Neural progenitor cell (in vitro differentiated cells): ENCODE measurements at regions not wholly inside any gene's neighbourhood (a gene's known extent, or its start where the extent isn't known, plus 50 kb on each side); places are given as distances from the start of the nearest gene placed in this dataset.

Experiments used
- DNase-seq: peaks from one replicate; pipeline ENCODE4 v3.0.0-alpha.2; 2016; ENCODE audit warnings: low spot score
- H2AFZ ChIP-seq: fragments of 200-600 bp; sonication (generic); replicated peaks from 2 replicates; pipeline ENCODE4 v1.6.1; 2016; ENCODE audit warnings: antibody characterized with exemption
- H3F3A ChIP-seq: fragments of 200-600 bp; sonication (generic); 2 replicates; pipeline ENCODE4 v1.6.1; 2016; ENCODE audit warnings: antibody characterized with exemption, low read depth
- H3K27ac ChIP-seq: fragments of 200-600 bp; sonication (generic); 2 replicates; pipeline ENCODE4 v1.5.1; 2016; ENCODE audit warnings: mild to moderate bottlenecking
- H3K27me3 ChIP-seq: fragments of 200-600 bp; sonication (generic); 2 replicates; pipeline ENCODE4 v1.6.1; 2016; ENCODE audit warnings: mild to moderate bottlenecking, moderate library complexity
- H3K36me3 ChIP-seq: fragments of 200-600 bp; sonication (generic); 2 replicates; pipeline ENCODE4 v1.5.1; 2016
- H3K4me1 ChIP-seq: fragments of 200-600 bp; sonication (generic); 2 replicates; pipeline ENCODE4 v1.6.1; 2016; ENCODE audit warnings: mixed run types
- H3K4me2 ChIP-seq: fragments of 200-600 bp; sonication (generic); 2 replicates; pipeline ENCODE4 v1.6.1; 2016
- H3K4me3 ChIP-seq: fragments of 200-600 bp; sonication (generic); 2 replicates; pipeline ENCODE4 v1.5.1; 2016
- H3K79me2 ChIP-seq: fragments of 200-600 bp; sonication (generic); 2 replicates; pipeline ENCODE4 v1.6.1; 2016; ENCODE audit warnings: low read depth
- H3K9ac ChIP-seq: fragments of 200-600 bp; sonication (generic); 2 replicates; pipeline ENCODE4 v1.6.1; 2016
- H3K9me3 ChIP-seq: fragments of 200-600 bp; sonication (generic); 2 replicates; pipeline ENCODE4 v1.5.1; 2016; ENCODE audit warnings: low read depth
- H4K20me1 ChIP-seq: fragments of 200-600 bp; sonication (generic); 2 replicates; pipeline ENCODE4 v1.6.1; 2016; ENCODE audit warnings: low read depth
- H3K27ac Mint-ChIP-seq: 3 replicates; pipeline ENCODE4 v1.8.0; 2021; ENCODE audit warnings: mixed read lengths
- H3K27me3 Mint-ChIP-seq: 2 replicates; pipeline ENCODE4 v1.8.0; 2022; ENCODE audit warnings: low read depth, mild to moderate bottlenecking, inconsistent platforms, moderate library complexity, mixed read lengths; ENCODE audit not compliant: insufficient read depth
- H3K36me3 Mint-ChIP-seq: 3 replicates; pipeline ENCODE4 v1.8.0; 2021; ENCODE audit warnings: mixed read lengths
- H3K4me1 Mint-ChIP-seq: 3 replicates; pipeline ENCODE4 v1.8.0; 2021; ENCODE audit warnings: mixed read lengths
- H3K4me3 Mint-ChIP-seq: 3 replicates; pipeline ENCODE4 v1.8.0; 2021; ENCODE audit warnings: mild to moderate bottlenecking, moderate library complexity, mixed read lengths
- H3K9me3 Mint-ChIP-seq: 3 replicates; pipeline ENCODE4 v1.8.0; 2020; ENCODE audit warnings: mixed read lengths
- CTCF ChIP-seq: fragments of 200-600 bp; sonication (generic); IDR thresholded peaks from 2 replicates; pipeline ENCODE4 v1.5.1; 2017; ENCODE audit warnings: antibody characterized with exemption, mild to moderate bottlenecking
- EZH2 ChIP-seq: fragments of 200-600 bp; sonication (generic); IDR thresholded peaks from 2 replicates; pipeline ENCODE4 v1.6.1; 2017; ENCODE audit warnings: antibody characterized with exemption, mild to moderate bottlenecking, moderate library complexity
- EZH2phosphoT487 ChIP-seq: fragments of 200-600 bp; sonication (generic); IDR thresholded peaks from 2 replicates; pipeline ENCODE4 v1.6.1; 2017; ENCODE audit warnings: antibody characterized with exemption

- Mint-ChIP-seq H3K4me3 (peak overlapping the region; percentile 58), H3K36me3 (no peaks in the 10 kb centered on the region), H3K27ac (no peak overlapping the region), H3K27me3 (peaks cover 38% of the 10 kb centered on the region), H3K9me3 (peaks cover 30% of the 10 kb centered on the region), H3K4me1 (peaks cover 21% of the 10 kb centered on the region)
- no peaks in the 10 kb centered on the region for H3K36me3 ChIP-seq
- no peaks in the 10 kb centered on the region for H3K9me3 ChIP-seq
- H4K20me1 ChIP-seq, result no peaks in the 10 kb centered on the region
- peak overlapping the region; percentile 39 for H3K27ac ChIP-seq
- H2AFZ ChIP-seq, result no peak overlapping the region
- H3K79me2 ChIP-seq, result no peaks in the 10 kb centered on the region
- H3K4me1 ChIP-seq, result peaks cover 18% of the 10 kb centered on the region
- no peak overlapping the region for H3K4me3 ChIP-seq
- peak overlapping the region; percentile 33 for H3K4me2 ChIP-seq
- no peak overlapping the region for H3K9ac ChIP-seq
- peaks cover 24% of the 10 kb centered on the region for H3F3A ChIP-seq
- DNase-seq, result peak; percentile 90
- H3K27me3 ChIP-seq, result no peaks in the 10 kb centered on the region
- TF ChIP-seq CTCF (no peak), EZH2 (peak; percentile 35), EZH2phosphoT487 (peak; percentile 93)
Observed at GRCh38 chr21:38945545-38946245, 140.0 kb downstream of the ETS2 start.

- Mint-ChIP-seq H3K4me1 (peaks cover 21% of the 10 kb centered on the region), H3K9me3 (peaks cover 24% of the 10 kb centered on the region), H3K4me3 (peak overlapping the region; percentile 35), H3K27ac (no peak overlapping the region), H3K36me3 (no peaks in the 10 kb centered on the region), H3K27me3 (peaks cover 37% of the 10 kb centered on the region)
- H3F3A ChIP-seq, result peaks cover 24% of the 10 kb centered on the region
- H3K9me3 ChIP-seq, result no peaks in the 10 kb centered on the region
- peak; percentile 33 for TF ChIP-seq CTCF
- TF ChIP-seq EZH2phosphoT487, result no peak
- no peak for TF ChIP-seq EZH2
- H3K27me3 ChIP-seq, result no peaks in the 10 kb centered on the region
- no peak overlapping the region for H2AFZ ChIP-seq
- no peaks in the 10 kb centered on the region for H3K36me3 ChIP-seq
- H3K4me2 ChIP-seq, result peak overlapping the region; percentile 33
- no peak overlapping the region for H3K27ac ChIP-seq
- peak; percentile 51 for DNase-seq
- H4K20me1 ChIP-seq, result no peaks in the 10 kb centered on the region
- H3K4me3 ChIP-seq, result no peak overlapping the region
- peaks cover 18% of the 10 kb centered on the region for H3K4me1 ChIP-seq
- no peak overlapping the region for H3K9ac ChIP-seq
- no peaks in the 10 kb centered on the region for H3K79me2 ChIP-seq
Observed at GRCh38 chr21:38944903-38945302, 139.2 kb downstream of the ETS2 start.

- H3K4me1 Mint-ChIP-seq, result peaks cover 21% of the 10 kb centered on the region
Observed at GRCh38 chr21:38944402-38944801, 138.7 kb downstream of the ETS2 start.

More at GRCh38 chr21:38944402-38944801, 138.7 kb downstream of the ETS2 start:
- no peak overlapping the region for H3K27ac Mint-ChIP-seq
- H3K9me3 Mint-ChIP-seq, result peaks cover 21% of the 10 kb centered on the region
- no peak for TF ChIP-seq EZH2
- no peak for TF ChIP-seq CTCF
- no peak for TF ChIP-seq EZH2phosphoT487
- no peak overlapping the region for H2AFZ ChIP-seq
- H3K9me3 ChIP-seq, result no peaks in the 10 kb centered on the region
- no peak overlapping the region for H3K4me3 ChIP-seq
- H3K79me2 ChIP-seq, result no peaks in the 10 kb centered on the region
- peaks cover 18% of the 10 kb centered on the region for H3K4me1 ChIP-seq
- peaks cover 34% of the 10 kb centered on the region for H3K27me3 Mint-ChIP-seq
- peaks cover 24% of the 10 kb centered on the region for H3F3A ChIP-seq
- H3K36me3 ChIP-seq, result no peaks in the 10 kb centered on the region
- H3K4me3 Mint-ChIP-seq, result peak overlapping the region; percentile 35
- no peaks in the 10 kb centered on the region for H3K36me3 Mint-ChIP-seq
- H4K20me1 ChIP-seq, result no peaks in the 10 kb centered on the region
- no peak for DNase-seq
- no peaks in the 10 kb centered on the region for H3K27me3 ChIP-seq
- H3K9ac ChIP-seq, result no peak overlapping the region
- H3K4me2 ChIP-seq, result no peak overlapping the region
- no peak overlapping the region for H3K27ac ChIP-seq
